PC-9 (cell line): ENCODE measurements at regions not wholly inside any gene's neighbourhood (a gene's known extent, or its start where the extent isn't known, plus 50 kb on each side); places are given as distances from the start of the nearest gene placed in this dataset.

Experiments used
- CTCF ChIP-seq: fragments of 200-600 bp; sonication (generic); conservative IDR thresholded peaks from 2 replicates; pipeline ENCODE4 v1.6.1; 2017; ENCODE audit warnings: mixed run types, antibody characterized with exemption, mild to moderate bottlenecking, moderate library complexity
- EZH2 ChIP-seq: fragments of 200-600 bp; sonication (generic); IDR thresholded peaks from 2 replicates; pipeline ENCODE4 v1.8.0; 2017; ENCODE audit warnings: antibody characterized with exemption, low read depth

GRCh38 chr3:55406696-55407425 lies 80.2 kb downstream of the WNT5A start:
- TF ChIP-seq CTCF (no peak), EZH2 (no peak)
